Body of pancreas (tissue), 4 donors: ENCODE measurements at regions not wholly inside any gene's neighbourhood (a gene's known extent, or its start where the extent isn't known, plus 50 kb on each side); places are given as distances from the start of the nearest gene placed in this dataset.

Experiments used
- CTCF ChIP-seq, 7 experiments: fragments of 450-650 bp in 4 of 7; fragments of 200-600 bp in 3 of 7; sonication (generic) in 3 of 7; IDR thresholded peaks; one replicate each; pipeline ENCODE4 v1.5.1; 2016 to 2019; ENCODE audit warnings: antibody characterized with exemption in 7 of 7
- POLR2A ChIP-seq, 3 donors: fragments of 450-650 bp; IDR thresholded peaks; one replicate each; pipeline ENCODE4 v1.6.1; 2016; ENCODE audit warnings: antibody characterized with exemption in 3 of 3, mild to moderate bottlenecking in 2 of 3

- TF ChIP-seq CTCF (IDR thresholded peaks at IDR 0.05), result no peak
- TF ChIP-seq POLR2A (IDR thresholded peaks at IDR 0.05), result no peak
These were observed 127.5 kb downstream of the PJA1 start for GRCh38 chrX:69037786-69038185.
